ENCODE measurements at regions not wholly inside any gene's neighbourhood (a gene's known extent, or its start where the extent isn't known, plus 50 kb on each side); places are given as distances from the start of the nearest gene placed in this dataset.
A peak's percentile ranks its signal among the peaks of the same experiment; 100 is the strongest.
"Not testable (repeated sequence)": the region's sequence is repeated elsewhere in the genome, so short reads cannot be mapped to it uniquely, and the experiment has no call there.

GRCh38 chr3:137820366-137820765, 56.3 kb downstream of the SOX14 start:
- DNase-seq = no peak

- DNase-seq = no peak
These were observed 71.0 kb downstream of the SOX14 start for GRCh38 chr3:137835096-137835495.

GRCh38 chr3:137845194-137845593, 81.1 kb downstream of the SOX14 start:
- DNase-seq = no peak

- no peak for DNase-seq
These were observed 81.6 kb downstream of the SOX14 start for GRCh38 chr3:137845666-137846065.

- DNase-seq = no peak
These were observed 88.3 kb downstream of the SOX14 start for GRCh38 chr3:137852391-137852830.

- no peak for DNase-seq
These were observed 90.6 kb downstream of the SOX14 start for GRCh38 chr3:137854533-137855261.

- no peak for DNase-seq
These were observed 101.9 kb downstream of the SOX14 start for GRCh38 chr3:137866001-137866400.

GRCh38 chr3:137866933-137867332, 102.8 kb downstream of the SOX14 start:
- DNase-seq = no peak

- no peak for DNase-seq
These were observed 103.5 kb downstream of the SOX14 start for GRCh38 chr3:137867611-137868010.

GRCh38 chr3:137869022-137869421, 104.9 kb downstream of the SOX14 start:
- DNase-seq = no peak

- DNase-seq = not testable (repeated sequence)
These were observed 108.5 kb downstream of the SOX14 start for GRCh38 chr3:137872589-137872988.

GRCh38 chr3:137896842-137897241, 113.1 kb upstream of the CLDN18 start:
- not testable (repeated sequence) for DNase-seq

GRCh38 chr3:137906985-137907649, 102.8 kb upstream of the CLDN18 start:
- no peak for DNase-seq

- DNase-seq = no peak
These were observed 85.3 kb upstream of the CLDN18 start for GRCh38 chr3:137924628-137925027.

- DNase-seq = no peak
These were observed 84.9 kb upstream of the CLDN18 start for GRCh38 chr3:137925080-137925479.

GRCh38 chr3:137926991-137927390, 83.0 kb upstream of the CLDN18 start:
- no peak for DNase-seq

GRCh38 chr3:137930976-137931375, 79.0 kb upstream of the CLDN18 start:
- no peak for DNase-seq

- DNase-seq = no peak
These were observed 71.1 kb upstream of the CLDN18 start for GRCh38 chr3:137938876-137939275.

- no peak for DNase-seq
These were observed 65.4 kb upstream of the CLDN18 start for GRCh38 chr3:137944593-137944992.

- DNase-seq = peak; percentile 42 to 53
These were observed 63.5 kb upstream of the CLDN18 start for GRCh38 chr3:137946356-137946973.

- DNase-seq = no peak
These were observed 62.8 kb upstream of the CLDN18 start for GRCh38 chr3:137947117-137947516.

- DNase-seq = no peak
These were observed 61.4 kb upstream of the CLDN18 start for GRCh38 chr3:137948400-137949072.

- DNase-seq = no peak
These were observed 51.3 kb upstream of the CLDN18 start for GRCh38 chr3:137958636-137959035.
